ENCODE measurements at regions not wholly inside any gene's neighbourhood (a gene's known extent, or its start where the extent isn't known, plus 50 kb on each side); places are given as distances from the start of the nearest gene placed in this dataset.

GRCh38 chr4:120316416-120316815, 249.8 kb upstream of the MAD2L1 start:
- no peak overlapping the region for H3K4me3 ChIP-seq (ENCODE audit: low read depth, low read length)

GRCh38 chr4:120314969-120315368, 248.3 kb upstream of the MAD2L1 start:
- H3K4me3 ChIP-seq (ENCODE audit: low read depth, low read length): no peak overlapping the region

GRCh38 chr4:120304801-120305200, 238.2 kb upstream of the MAD2L1 start:
- H3K4me3 ChIP-seq (ENCODE audit: low read depth, low read length): no peak overlapping the region

- H3K4me3 ChIP-seq (ENCODE audit: low read depth, low read length): no peak overlapping the region
Measured at GRCh38 chr4:120299631-120300030, 233.0 kb upstream of the MAD2L1 start.

GRCh38 chr4:120293341-120293740, 226.7 kb upstream of the MAD2L1 start:
- H3K4me3 ChIP-seq (ENCODE audit: low read depth, low read length): no peak overlapping the region

- no peak overlapping the region for H3K4me3 ChIP-seq (ENCODE audit: low read depth, low read length)
Measured at GRCh38 chr4:120291541-120291940, 224.9 kb upstream of the MAD2L1 start.

GRCh38 chr4:120290553-120290952, 223.9 kb upstream of the MAD2L1 start:
- H3K4me3 ChIP-seq (ENCODE audit: low read depth, low read length): no peak overlapping the region

GRCh38 chr4:120286813-120287212, 220.2 kb upstream of the MAD2L1 start:
- no peak overlapping the region for H3K4me3 ChIP-seq (ENCODE audit: low read depth, low read length)

GRCh38 chr4:120281581-120281980, 214.9 kb upstream of the MAD2L1 start:
- H3K4me3 ChIP-seq (ENCODE audit: low read depth, low read length): no peak overlapping the region

- no peak overlapping the region for H3K4me3 ChIP-seq (ENCODE audit: low read depth, low read length)
Measured at GRCh38 chr4:120277391-120277790, 210.7 kb upstream of the MAD2L1 start.

GRCh38 chr4:120266602-120267001, 200.0 kb upstream of the MAD2L1 start:
- H3K4me3 ChIP-seq (ENCODE audit: low read depth, low read length): no peak overlapping the region

GRCh38 chr4:120263618-120264017, 197.0 kb upstream of the MAD2L1 start:
- no peak overlapping the region for H3K4me3 ChIP-seq (ENCODE audit: low read depth, low read length)

- no peak overlapping the region for H3K4me3 ChIP-seq (ENCODE audit: low read depth, low read length)
Measured at GRCh38 chr4:120261117-120261516, 194.5 kb upstream of the MAD2L1 start.

- peak overlapping the region; percentile 20 for H3K4me3 ChIP-seq (ENCODE audit: low read depth, low read length)
Measured at GRCh38 chr4:120256112-120256775, 189.6 kb upstream of the MAD2L1 start.

- H3K4me3 ChIP-seq (ENCODE audit: low read depth, low read length): no peak overlapping the region
Measured at GRCh38 chr4:120238277-120238973, 171.8 kb upstream of the MAD2L1 start.

GRCh38 chr4:120236873-120237272, 170.2 kb upstream of the MAD2L1 start:
- no peak overlapping the region for H3K4me3 ChIP-seq (ENCODE audit: low read depth, low read length)

GRCh38 chr4:120232050-120232449, 165.4 kb upstream of the MAD2L1 start:
- H3K4me3 ChIP-seq (ENCODE audit: low read depth, low read length): no peak overlapping the region

GRCh38 chr4:120228086-120228485, 161.4 kb upstream of the MAD2L1 start:
- H3K4me3 ChIP-seq (ENCODE audit: low read depth, low read length): no peak overlapping the region

- no peak overlapping the region for H3K4me3 ChIP-seq (ENCODE audit: low read depth, low read length)
Measured at GRCh38 chr4:120227554-120227953, 160.9 kb upstream of the MAD2L1 start.

- no peak overlapping the region for H3K4me3 ChIP-seq (ENCODE audit: low read depth, low read length)
Measured at GRCh38 chr4:120225527-120225926, 158.9 kb upstream of the MAD2L1 start.

GRCh38 chr4:120218981-120219380, 152.3 kb upstream of the MAD2L1 start:
- no peak overlapping the region for H3K4me3 ChIP-seq (ENCODE audit: low read depth, low read length)

- H3K4me3 ChIP-seq (ENCODE audit: low read depth, low read length): no peak overlapping the region
Measured at GRCh38 chr4:120215350-120215749, 148.7 kb upstream of the MAD2L1 start.

Measured in iPS-11a (cell line).